ENCODE measurements at regions not wholly inside any gene's neighbourhood (a gene's known extent, or its start where the extent isn't known, plus 50 kb on each side); places are given as distances from the start of the nearest gene placed in this dataset.

- Histone ChIP-seq H4K5ac (ENCODE audit: insufficient read length, low read depth, low read length) (no peak overlapping the region), H3K27ac (ENCODE audit: insufficient read length, low read depth, low read length) (no peak overlapping the region), H2BK12ac (ENCODE audit: insufficient read length, low read depth, low read length) (no peak overlapping the region), H2AK5ac (ENCODE audit: insufficient read length, low read length) (no peak overlapping the region), H3K23me2 (ENCODE audit: insufficient read length, low read depth, low read length, poor library complexity, severe bottlenecking) (no peaks in the 10 kb centered on the region), H4K91ac (ENCODE audit: insufficient read length, low read depth, low read length) (no peak overlapping the region), H3K4me2 (ENCODE audit: insufficient read depth, insufficient read length, low read length) (no peak overlapping the region), H3K79me2 (ENCODE audit: insufficient read depth, low read length) (no peaks in the 10 kb centered on the region), H2AFZ (ENCODE audit: low read length) (no peak overlapping the region), H3K23ac (ENCODE audit: insufficient read length, low read depth, low read length) (no peak overlapping the region), H3K79me1 (ENCODE audit: insufficient read depth, low read depth, low read length, poor library complexity, severe bottlenecking) (no peaks in the 10 kb centered on the region), H2BK120ac (ENCODE audit: low read depth, low read length, poor library complexity, severe bottlenecking) (no peak overlapping the region), H4K8ac (replicated peaks; ENCODE audit: insufficient read length, low read depth, low read length) (no peak overlapping the region), H3K27me3 (ENCODE audit: insufficient read depth, low read length) (no peaks in the 10 kb centered on the region), H3K4me1 (ENCODE audit: insufficient read depth, low read length) (peaks cover 4% of the 10 kb centered on the region; the same call in 1 of the 2 replicates), H3T11ph (ENCODE audit: low read length) (no peak overlapping the region), H2BK15ac (ENCODE audit: low read depth, low read length) (no peak overlapping the region), H3K9ac (ENCODE audit: extremely low read depth, insufficient read length, low read length) (no peak overlapping the region), H4K20me1 (ENCODE audit: control insufficient read depth, insufficient read depth, insufficient read length) (peaks cover 2% of the 10 kb centered on the region), H3K18ac (ENCODE audit: insufficient read length, low read depth, low read length) (no peak overlapping the region), H3K4ac (ENCODE audit: low read depth, low read length) (no peak overlapping the region), H3K14ac (ENCODE audit: insufficient read depth, low read length) (no peak overlapping the region), H2BK5ac (ENCODE audit: insufficient read length, low read length) (no peak overlapping the region), H2BK20ac (ENCODE audit: low read depth, low read length, poor library complexity, severe bottlenecking) (no peak overlapping the region), H3K9me3 (ENCODE audit: control insufficient read depth, low read depth, low read length) (no peaks in the 10 kb centered on the region), H3K56ac (ENCODE audit: insufficient read length, low read depth, low read length) (no peak overlapping the region)
- peaks cover 6 to 17% (median 9%) of the 10 kb centered on the region in 3 experiments for H3K36me3 Mint-ChIP-seq (ENCODE audit: insufficient read depth in 1 of 3, low read depth in 3 of 3)
- WGBS (ENCODE audit: extremely low coverage, insufficient read length, low lambda C conversion rate): no CpG with 5 or more reads among the region's 4 CpGs
- no peak overlapping the region for H3K4me3 Mint-ChIP-seq
- no peak for DNase-seq
- H3K27ac Mint-ChIP-seq: no peak overlapping the region
- H3K9me3 Mint-ChIP-seq: peaks cover 8 to 15% of the 10 kb centered on the region in 2 experiments
- no peak for TF ChIP-seq CTCF (conservative IDR thresholded peaks at IDR 0.05)
- no peaks in the 10 kb centered on the region for H3K27me3 Mint-ChIP-seq (ENCODE audit: low read depth)
- peaks cover 23 to 29% of the 10 kb centered on the region in 2 experiments for H3K4me1 Mint-ChIP-seq
Measured at GRCh38 chr2:67216103-67216502, 181.0 kb upstream of the ETAA1 start.

Measured in H9 (cell line).